SH-SY5Y (cell line): ENCODE measurements at regions not wholly inside any gene's neighbourhood (a gene's known extent, or its start where the extent isn't known, plus 50 kb on each side); places are given as distances from the start of the nearest gene placed in this dataset.

Experiments
- GATA2 ChIP-seq: IDR thresholded peaks from 2 replicates; pipeline ENCODE4 v1.6.1; 2011; ENCODE audit warnings: mild to moderate bottlenecking, low read depth, low read length
- GATA3 ChIP-seq: IDR thresholded peaks from 2 replicates; pipeline ENCODE4 v1.6.1; 2011; ENCODE audit warnings: low read depth, mild to moderate bottlenecking, low read length, moderate library complexity

DNA sequence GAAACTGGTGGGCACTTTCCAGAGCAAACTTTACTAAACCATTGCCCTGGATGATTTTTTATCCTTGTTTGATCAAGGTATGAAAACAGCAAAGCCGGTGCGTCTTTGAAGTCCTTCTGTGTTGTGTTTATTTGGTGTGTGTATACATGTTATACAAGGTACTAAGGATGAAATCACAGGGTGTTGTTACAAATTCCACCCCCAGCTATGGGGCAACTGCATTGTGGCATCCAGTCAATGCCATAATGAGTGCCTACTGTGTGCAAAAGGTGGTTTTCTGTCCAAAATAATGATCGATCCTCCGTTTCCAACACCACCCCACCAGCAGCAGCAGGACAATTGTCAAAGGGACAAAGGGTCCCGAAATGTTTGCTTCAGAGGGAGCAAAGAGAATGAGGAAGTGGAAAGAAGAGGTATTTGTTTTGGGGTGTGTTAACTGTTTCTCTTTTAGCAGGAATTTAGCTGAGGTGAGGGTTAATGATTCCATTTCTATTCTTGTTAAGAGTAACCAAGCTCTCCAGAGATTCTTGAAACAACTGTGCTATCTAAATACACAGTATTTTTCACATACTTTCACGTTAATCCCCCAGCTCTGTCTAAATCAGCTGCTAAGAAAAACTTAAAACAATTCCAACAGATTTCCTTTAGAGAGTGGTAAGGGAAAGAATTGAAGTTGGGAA lies 568.7 kb upstream of the KLF4 start:
- no peak for TF ChIP-seq GATA3
- TF ChIP-seq GATA2 = no peak
